HEK293T (cell line): ENCODE measurements at regions not wholly inside any gene's neighbourhood (a gene's known extent, or its start where the extent isn't known, plus 50 kb on each side); places are given as distances from the start of the nearest gene placed in this dataset.
"Not testable (repeated sequence)": the region's sequence is repeated elsewhere in the genome, so short reads cannot be mapped to it uniquely, and the experiment has no call there.

Experiments used
- CTCF ChIA-PET: fragments of 350-600 bp; formaldehyde crosslinking; extraction: SDS; loops from one replicate; lab custom pipeline; 2021; ENCODE audit warnings: antibody characterized with exemption, inconsistent platforms; lab: Yijun Ruan, JAX
- POLR2A ChIA-PET: fragments of 350-600 bp; formaldehyde crosslinking; extraction: SDS; loops from one replicate; lab custom pipeline; 2020; ENCODE audit warnings: antibody characterized with exemption, inconsistent platforms; lab: Yijun Ruan, JAX
- DNase-seq: peaks from one replicate; pipeline ENCODE4 v3.0.0; 2012; ENCODE audit warnings: mixed read lengths; ENCODE audit errors: extremely low spot score
- ARNT ChIP-seq: fragments of 450-650 bp; IDR thresholded peaks from 2 replicates; pipeline ENCODE4 v1.6.1; 2017; ENCODE audit warnings: mild to moderate bottlenecking
- BHLHE40 ChIP-seq: fragments of 450-650 bp; IDR thresholded peaks from 2 replicates; pipeline ENCODE4 v1.6.1; 2016; ENCODE audit warnings: mild to moderate bottlenecking, moderate library complexity, borderline replicate concordance
- CTBP1 ChIP-seq: fragments of 450-650 bp; IDR thresholded peaks from 2 replicates; pipeline ENCODE4 v1.6.1; 2016; ENCODE audit warnings: borderline replicate concordance
- ELF4 ChIP-seq: fragments of 450-650 bp; IDR thresholded peaks from 2 replicates; pipeline ENCODE4 v1.6.1; 2017; ENCODE audit warnings: antibody characterized with exemption
- FOXA1 ChIP-seq: fragments of 450-650 bp; IDR thresholded peaks from 2 replicates; pipeline ENCODE4 v1.6.1; 2016; ENCODE audit warnings: mild to moderate bottlenecking
- FOXM1 ChIP-seq: fragments of 450-650 bp; IDR thresholded peaks from 2 replicates; pipeline ENCODE4 v1.6.1; 2017; ENCODE audit warnings: mild to moderate bottlenecking, borderline replicate concordance
- HDGF ChIP-seq: fragments of 450-650 bp; IDR thresholded peaks from 2 replicates; pipeline ENCODE4 v1.6.1; 2017; ENCODE audit warnings: antibody characterized with exemption, borderline replicate concordance
- L3MBTL2 ChIP-seq: fragments of 450-650 bp; conservative IDR thresholded peaks from 2 replicates; pipeline ENCODE4 v1.6.1; 2016; ENCODE audit warnings: mild to moderate bottlenecking
- LEF1 ChIP-seq: fragments of 450-650 bp; IDR thresholded peaks from 2 replicates; pipeline ENCODE4 v1.6.1; 2017; ENCODE audit warnings: mild to moderate bottlenecking, borderline replicate concordance
- NFRKB ChIP-seq: fragments of 450-650 bp; IDR thresholded peaks from 2 replicates; pipeline ENCODE4 v1.6.1; 2016; ENCODE audit warnings: mild to moderate bottlenecking, moderate library complexity
- PKNOX1 ChIP-seq: fragments of 450-650 bp; IDR thresholded peaks from 2 replicates; pipeline ENCODE4 v1.6.1; 2016
- SP1 ChIP-seq: fragments of 450-650 bp; IDR thresholded peaks from 2 replicates; pipeline ENCODE4 v1.6.1; 2017
- SUZ12 ChIP-seq: fragments of 450-650 bp; IDR thresholded peaks from 2 replicates; pipeline ENCODE4 v1.6.1; 2016; ENCODE audit warnings: mild to moderate bottlenecking
- TARDBP ChIP-seq: fragments of 450-650 bp; IDR thresholded peaks from 2 replicates; pipeline ENCODE4 v1.6.1; 2016
- ZNF384 ChIP-seq: fragments of 450-650 bp; IDR thresholded peaks from 2 replicates; pipeline ENCODE4 v1.6.1; 2016

- CTCF ChIA-PET = not testable (repeated sequence)
Measured at GRCh38 chr6:121740188-121740587, 304.7 kb downstream of the GJA1 start.

GRCh38 chr6:121743691-121744090, 308.2 kb downstream of the GJA1 start:
- POLR2A ChIA-PET = no interaction called here
- TF ChIP-seq ELF4 (no peak), SP1 (no peak), PKNOX1 (no peak), FOXA1 (no peak)
- DNase-seq = no peak
- CTCF ChIA-PET = interaction anchor here (0.6 kb wide), 1 partner anchor 154 kb away, joined by 3 read pairs; no protein-coding TSS in a partner anchor

More at GRCh38 chr6:121740188-121740587, 304.7 kb downstream of the GJA1 start:
- POLR2A ChIA-PET, DNase-seq: not testable (repeated sequence)
- TF ChIP-seq ZNF384 = 0 out of 2 replicates have a peak, but pooled peaks have one; percentile 8

GRCh38 chr6:121748376-121748775, 312.9 kb downstream of the GJA1 start:
- TF ChIP-seq PKNOX1 (no peak), NFRKB (no peak), SUZ12 (no peak), LEF1 (no peak), ZNF384 (no peak), FOXA1 (no peak), CTBP1 (no peak), ARNT (no peak), ELF4 (no peak), SP1 (no peak)
- POLR2A ChIA-PET = no interaction called here
- CTCF ChIA-PET = no interaction called here
- DNase-seq = no peak

- no peak for DNase-seq
- TF ChIP-seq NFRKB (no peak), L3MBTL2 (no peak), HDGF (no peak)
- CTCF ChIA-PET = no interaction called here
- POLR2A ChIA-PET = no interaction called here
Measured at GRCh38 chr6:121748850-121749249, 313.4 kb downstream of the GJA1 start.

DNA sequence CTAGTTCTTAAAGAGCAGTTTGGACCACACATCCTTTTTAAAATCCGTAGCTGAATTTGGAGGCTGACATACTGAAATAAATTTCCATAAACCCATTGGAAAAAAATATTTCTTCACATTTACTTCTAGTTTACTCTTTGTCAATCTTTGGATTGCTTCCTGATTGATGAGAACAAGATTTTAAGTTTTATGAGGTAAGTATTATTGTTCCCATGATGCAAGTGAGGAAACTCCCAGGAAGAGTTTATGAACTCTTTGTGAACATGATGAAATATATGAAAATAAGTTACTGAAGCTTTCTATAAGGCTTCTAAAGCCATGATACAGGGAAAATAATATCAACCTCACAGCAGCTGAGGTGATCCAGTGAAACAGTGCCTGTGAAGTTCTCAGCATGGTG, 320.0 kb downstream of the GJA1 start:
- POLR2A ChIA-PET = no interaction called here
- TF ChIP-seq FOXA1 (no peak), BHLHE40 (no peak), SUZ12 (no peak), HDGF (no peak), NFRKB (no peak), LEF1 (no peak), SP1 (no peak)
- CTCF ChIA-PET = interaction anchor here (0.6 kb wide), 2 partner anchors 41 to 814 kb away, joined by 3 to 5 read pairs; no protein-coding TSS in a partner anchor
- no peak for DNase-seq

GRCh38 chr6:121756666-121757065, 321.2 kb downstream of the GJA1 start:
- ChIA-PET CTCF (no interaction called here), POLR2A (no interaction called here)
- no peak for DNase-seq
- TF ChIP-seq L3MBTL2 = no peak
- TF ChIP-seq FOXM1 = no peak

DNA sequence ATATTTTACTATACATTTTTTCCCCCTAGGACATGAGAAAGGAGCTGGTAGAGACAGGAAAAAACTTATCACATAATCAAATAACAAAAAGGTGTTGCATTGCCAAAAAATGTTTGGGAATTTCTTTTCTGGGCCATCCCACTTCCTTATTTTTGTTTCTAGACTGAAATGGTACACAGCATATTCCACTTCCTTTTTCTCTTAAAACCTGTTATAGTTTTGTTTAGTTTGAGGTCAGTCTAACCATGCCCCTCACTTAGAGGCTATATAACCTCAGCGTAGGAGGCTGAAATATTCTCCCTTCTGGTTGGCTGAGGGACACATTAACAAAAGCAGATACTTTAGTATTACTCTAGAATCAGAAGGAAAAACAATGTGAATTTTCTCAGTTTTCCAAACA, 323.9 kb downstream of the GJA1 start:
- TF ChIP-seq FOXA1 (no peak), CTBP1 (no peak), ELF4 (no peak), L3MBTL2 (no peak), LEF1 (no peak), HDGF (no peak), BHLHE40 (no peak)
- CTCF ChIA-PET = no interaction called here
- no peak for DNase-seq
- POLR2A ChIA-PET = no interaction called here

- POLR2A ChIA-PET = no interaction called here
- CTCF ChIA-PET = no interaction called here
- no peak for DNase-seq
- TF ChIP-seq FOXM1 = no peak
- TF ChIP-seq CTBP1 = no peak
- TF ChIP-seq HDGF = no peak
- TF ChIP-seq NFRKB = no peak
- TF ChIP-seq ZNF384 = no peak
- TF ChIP-seq TARDBP = no peak
- TF ChIP-seq PKNOX1 = no peak
- no peak for TF ChIP-seq L3MBTL2
- TF ChIP-seq SUZ12 = no peak
- TF ChIP-seq ELF4 = no peak
- no peak for TF ChIP-seq ARNT
- TF ChIP-seq LEF1 = no peak
- no peak for TF ChIP-seq BHLHE40
Measured at GRCh38 chr6:121760191-121760590, 324.7 kb downstream of the GJA1 start.
